Transverse colon (tissue), 4 donors: ENCODE measurements at regions not wholly inside any gene's neighbourhood (a gene's known extent, or its start where the extent isn't known, plus 50 kb on each side); places are given as distances from the start of the nearest gene placed in this dataset.

Experiments used
- CTCF ChIP-seq, 5 experiments: fragments of 200-600 bp in 3 of 5; fragments of 450-650 bp in 2 of 5; sonication (generic) in 3 of 5; IDR thresholded peaks; 1 replicate in 2 of 5; 2 replicates in 3 of 5; pipeline ENCODE4 v1.5.1; 2016 to 2017; ENCODE audit warnings: antibody characterized with exemption in 5 of 5, inconsistent platforms in 3 of 5, mild to moderate bottlenecking in 2 of 5, moderate library complexity in 1 of 5
- EP300 ChIP-seq: sonication (generic); formaldehyde crosslinking; IDR thresholded peaks from one replicate; pipeline ENCODE4 v1.6.1; 2017; ENCODE audit warnings: antibody characterized with exemption, low read depth
- POLR2A ChIP-seq: fragments of 450-650 bp; IDR thresholded peaks from one replicate; pipeline ENCODE4 v1.6.1; 2016; ENCODE audit warnings: antibody characterized with exemption, mild to moderate bottlenecking, moderate library complexity
- POLR2AphosphoS5 ChIP-seq, 3 donors: sonication (generic); formaldehyde crosslinking; IDR thresholded peaks; one replicate each; pipeline ENCODE4 v1.6.1; 2016; ENCODE audit warnings: antibody characterized with exemption in 3 of 3

- TF ChIP-seq CTCF (IDR thresholded peaks at IDR 0.05): no peak
- no peak for TF ChIP-seq POLR2A
- TF ChIP-seq EP300: no peak
- no peak for TF ChIP-seq POLR2AphosphoS5 (IDR thresholded peaks at IDR 0.05)
Measured at GRCh38 chr5:74304536-74304935, 336.0 kb downstream of the ENC1 start.
